ENCODE measurements at regions not wholly inside any gene's neighbourhood (a gene's known extent, or its start where the extent isn't known, plus 50 kb on each side); places are given as distances from the start of the nearest gene placed in this dataset.

GRCh38 chr10:113320211-113320610, 232.6 kb upstream of the HABP2 start:
- TF ChIP-seq SMC3 (conservative IDR thresholded peaks at IDR 0.05; ENCODE audit: poor library complexity) (no peak), TAF1 (IDR thresholded peaks at IDR 0.05; ENCODE audit: low read depth) (no peak), EZH2 (IDR thresholded peaks at IDR 0.05; ENCODE audit: borderline replicate concordance, insufficient read depth, low read length, poor library complexity, severe bottlenecking) (no peak), RAD21 (conservative IDR thresholded peaks at IDR 0.05) (no peak), MXI1 (conservative IDR thresholded peaks at IDR 0.05; ENCODE audit: poor library complexity, severe bottlenecking) (no peak), REST (IDR thresholded peaks at IDR 0.05; ENCODE audit: borderline replicate concordance) (no peak), EP300 (conservative IDR thresholded peaks at IDR 0.05; ENCODE audit: poor library complexity, severe bottlenecking) (no peak), CTCF (IDR thresholded peaks at IDR 0.05; ENCODE audit: poor library complexity, severe bottlenecking) (no peak), POLR2AphosphoS5 (IDR thresholded peaks at IDR 0.05) (no peak)
- H3K36me3 ChIP-seq (ENCODE audit: insufficient read depth, low read length): no peaks in the 10 kb centered on the region
- no peak overlapping the region for H3K27ac ChIP-seq (ENCODE audit: low read length)
- H3K79me2 ChIP-seq (replicated peaks; ENCODE audit: insufficient read depth, low read length): no peaks in the 10 kb centered on the region
- H3K27me3 ChIP-seq (ENCODE audit: insufficient read depth, low read depth, low read length): no peaks in the 10 kb centered on the region
- H3K4me3 ChIP-seq (ENCODE audit: low read length): no peak overlapping the region
- no peak overlapping the region for H2AFZ ChIP-seq (ENCODE audit: low read depth, low read length)
- no peak overlapping the region for H3K9ac ChIP-seq (ENCODE audit: low read length)
- H3K9me2 ChIP-seq (ENCODE audit: insufficient read depth, low read length): no peaks in the 10 kb centered on the region
- H3K4me2 ChIP-seq (ENCODE audit: low read length): no peak overlapping the region
- no peaks in the 10 kb centered on the region for H3K9me3 ChIP-seq (ENCODE audit: low read length)
- H3F3A ChIP-seq (ENCODE audit: insufficient read depth, low read length, poor library complexity, severe bottlenecking): no peaks in the 10 kb centered on the region
- no peaks in the 10 kb centered on the region for H4K20me1 ChIP-seq (ENCODE audit: insufficient read depth)

GRCh38 chr10:113320987-113321386, 231.9 kb upstream of the HABP2 start:
- Histone ChIP-seq H3K27ac (ENCODE audit: low read length) (no peak overlapping the region), H3F3A (ENCODE audit: insufficient read depth, low read length, poor library complexity, severe bottlenecking) (no peaks in the 10 kb centered on the region), H3K9me2 (ENCODE audit: insufficient read depth, low read length) (no peaks in the 10 kb centered on the region), H3K27me3 (ENCODE audit: insufficient read depth, low read depth, low read length) (no peaks in the 10 kb centered on the region), H3K9me3 (ENCODE audit: low read length) (no peaks in the 10 kb centered on the region), H2AFZ (ENCODE audit: low read depth, low read length) (no peak overlapping the region), H3K9ac (ENCODE audit: low read length) (no peak overlapping the region), H3K36me3 (ENCODE audit: insufficient read depth, low read length) (no peaks in the 10 kb centered on the region), H3K4me3 (ENCODE audit: low read length) (no peak overlapping the region), H3K4me2 (ENCODE audit: low read length) (no peak overlapping the region), H4K20me1 (ENCODE audit: insufficient read depth) (no peaks in the 10 kb centered on the region), H3K79me2 (replicated peaks; ENCODE audit: insufficient read depth, low read length) (no peaks in the 10 kb centered on the region)
- TF ChIP-seq EP300 (conservative IDR thresholded peaks at IDR 0.05; ENCODE audit: poor library complexity, severe bottlenecking): no peak
- TF ChIP-seq RAD21 (conservative IDR thresholded peaks at IDR 0.05): no peak
- TF ChIP-seq SMC3 (conservative IDR thresholded peaks at IDR 0.05; ENCODE audit: poor library complexity): no peak
- no peak for TF ChIP-seq POLR2AphosphoS5 (IDR thresholded peaks at IDR 0.05)
- no peak for TF ChIP-seq CTCF (IDR thresholded peaks at IDR 0.05; ENCODE audit: poor library complexity, severe bottlenecking)
- TF ChIP-seq EZH2 (IDR thresholded peaks at IDR 0.05; ENCODE audit: borderline replicate concordance, insufficient read depth, low read length, poor library complexity, severe bottlenecking): no peak
- no peak for TF ChIP-seq TAF1 (IDR thresholded peaks at IDR 0.05; ENCODE audit: low read depth)
- no peak for TF ChIP-seq REST (IDR thresholded peaks at IDR 0.05; ENCODE audit: borderline replicate concordance)
- no peak for TF ChIP-seq MXI1 (conservative IDR thresholded peaks at IDR 0.05; ENCODE audit: poor library complexity, severe bottlenecking)
